Epithelial cell of proximal tubule (primary cell): ENCODE measurements at regions not wholly inside any gene's neighbourhood (a gene's known extent, or its start where the extent isn't known, plus 50 kb on each side); places are given as distances from the start of the nearest gene placed in this dataset.

ENCODE experiments used
- DNase-seq: peaks from one replicate; pipeline ENCODE4 v3.0.0-alpha.2; 2011; ENCODE audit warnings: low read depth
- H3K4me3 ChIP-seq: 2 replicates; pipeline ENCODE4 v1.5.1; 2011; ENCODE audit warnings: low read depth, mild to moderate bottlenecking, low read length
- TF ChIP-seq, protein P1 (sequence below): conservative IDR thresholded peaks from 2 replicates; pipeline ENCODE4 v1.5.1; 2012; ENCODE audit warnings: low read depth, mild to moderate bottlenecking, low read length

DNA sequence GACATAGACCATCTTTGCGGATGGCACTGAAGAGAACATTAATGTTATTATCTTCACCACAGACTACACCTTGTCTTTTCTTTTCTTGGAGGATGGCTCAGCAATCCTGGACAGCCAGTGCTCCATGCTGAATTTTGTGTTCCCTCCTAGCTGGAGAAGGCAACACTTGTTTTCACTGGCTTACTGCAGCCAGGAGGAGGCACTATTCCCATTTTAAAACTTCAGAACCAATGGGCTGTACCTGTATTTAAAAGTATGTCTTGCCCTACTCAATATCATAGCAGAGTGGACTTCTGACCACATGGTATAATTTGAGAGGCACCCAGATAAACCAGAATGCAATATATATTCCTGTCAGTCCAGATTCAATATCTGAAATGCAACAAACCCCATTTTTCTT lies 53.3 kb upstream of the POGK start:
- TF ChIP-seq, protein P1, sequence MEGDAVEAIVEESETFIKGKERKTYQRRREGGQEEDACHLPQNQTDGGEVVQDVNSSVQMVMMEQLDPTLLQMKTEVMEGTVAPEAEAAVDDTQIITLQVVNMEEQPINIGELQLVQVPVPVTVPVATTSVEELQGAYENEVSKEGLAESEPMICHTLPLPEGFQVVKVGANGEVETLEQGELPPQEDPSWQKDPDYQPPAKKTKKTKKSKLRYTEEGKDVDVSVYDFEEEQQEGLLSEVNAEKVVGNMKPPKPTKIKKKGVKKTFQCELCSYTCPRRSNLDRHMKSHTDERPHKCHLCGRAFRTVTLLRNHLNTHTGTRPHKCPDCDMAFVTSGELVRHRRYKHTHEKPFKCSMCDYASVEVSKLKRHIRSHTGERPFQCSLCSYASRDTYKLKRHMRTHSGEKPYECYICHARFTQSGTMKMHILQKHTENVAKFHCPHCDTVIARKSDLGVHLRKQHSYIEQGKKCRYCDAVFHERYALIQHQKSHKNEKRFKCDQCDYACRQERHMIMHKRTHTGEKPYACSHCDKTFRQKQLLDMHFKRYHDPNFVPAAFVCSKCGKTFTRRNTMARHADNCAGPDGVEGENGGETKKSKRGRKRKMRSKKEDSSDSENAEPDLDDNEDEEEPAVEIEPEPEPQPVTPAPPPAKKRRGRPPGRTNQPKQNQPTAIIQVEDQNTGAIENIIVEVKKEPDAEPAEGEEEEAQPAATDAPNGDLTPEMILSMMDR: peak; percentile 30
- no peak overlapping the region for H3K4me3 ChIP-seq
- no peak for DNase-seq

DNA sequence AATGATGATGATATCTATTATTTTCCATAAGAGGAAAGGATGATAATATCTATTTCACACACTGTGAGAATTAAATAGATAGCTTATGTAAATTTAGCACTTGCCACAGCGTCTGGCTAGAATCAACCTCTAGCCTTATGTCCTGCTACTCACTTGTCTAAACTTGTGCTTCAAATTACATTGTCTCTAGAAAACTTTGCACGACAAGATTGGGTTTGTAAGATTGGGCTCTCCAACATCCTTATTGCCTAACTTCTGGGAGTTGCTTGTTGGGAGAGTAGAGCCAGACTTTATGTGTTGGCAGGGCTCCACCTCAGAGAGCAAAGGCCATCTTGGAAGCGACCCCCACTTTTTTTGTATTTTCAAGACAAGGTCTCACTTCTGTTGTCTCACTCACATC lies 50.0 kb upstream of the POGK start:
- TF ChIP-seq, protein P1: no peak
- H3K4me3 ChIP-seq: no peak overlapping the region
- no peak for DNase-seq
